Esophagus squamous epithelium (tissue), 5 donors: ENCODE measurements at regions not wholly inside any gene's neighbourhood (a gene's known extent, or its start where the extent isn't known, plus 50 kb on each side); places are given as distances from the start of the nearest gene placed in this dataset.

Experiments
- DNase-seq: peaks from one replicate; lab custom pipeline; 2025; lab: John Stamatoyannopoulos, UW
- H3K27ac ChIP-seq, 4 donors: fragments of 200-600 bp; sonication (generic); one replicate each; pipeline ENCODE4 v1.5.1; 2016 to 2019; ENCODE audit warnings: mild to moderate bottlenecking in 1 of 4
- H3K27me3 ChIP-seq, 4 donors: fragments of 200-600 bp; sonication (generic); 1 replicate in 3 of 4; 2 replicates in 1 of 4; pipeline versions ENCODE4 v1.5.1 to v1.6.0; 2017 to 2021; ENCODE audit warnings: antibody characterized with exemption in 1 of 4
- H3K36me3 ChIP-seq, 3 donors: fragments of 200-600 bp; sonication (generic); one replicate each; pipeline ENCODE4 v1.5.1; 2016 to 2019
- H3K4me1 ChIP-seq, 3 donors: fragments of 200-600 bp; sonication (generic); one replicate each; pipeline ENCODE4 v1.5.1; 2017 to 2019
- H3K4me3 ChIP-seq, 4 donors: fragments of 200-600 bp; sonication (generic); 1 replicate in 3 of 4; 2 replicates in 1 of 4; pipeline ENCODE4 v1.5.1; 2016 to 2019; ENCODE audit warnings: mild to moderate bottlenecking in 2 of 4, moderate library complexity in 1 of 4
- H3K9me3 ChIP-seq, 3 donors: fragments of 200-600 bp; sonication (generic); one replicate each; pipeline ENCODE4 v1.5.1; 2016 to 2019
- POLR2A ChIP-seq, 4 donors: fragments of 450-650 bp; IDR thresholded peaks; one replicate each; pipeline ENCODE4 v1.6.1; 2017; ENCODE audit warnings: antibody characterized with exemption in 4 of 4, mild to moderate bottlenecking in 4 of 4, moderate library complexity in 3 of 4
- WGBS, 2 donors: methylation state at CpG; one replicate each; pipeline ENCODE4 v1.1.5; 2018; 5-methylcytosine and 5-hydroxymethylcytosine counted together
- intact Hi-C: fragments of 100-400 bp; cut with DNase I; formaldehyde crosslinking; loops from one replicate; pipeline ENCODE4 v1.15.0; 2022
- TF ChIP-seq, protein P1 (sequence below), 6 experiments: fragments of 450-650 bp in 4 of 6; fragments of 200-600 bp in 2 of 6; sonication (generic) in 2 of 6; IDR thresholded peaks; one replicate each; pipeline ENCODE4 v1.5.1; 2016 to 2019; ENCODE audit warnings: antibody characterized with exemption in 6 of 6, mild to moderate bottlenecking in 4 of 6, moderate library complexity in 4 of 6
- donor health status: DM: yes; HTN: yes; CAD: no.

DNA sequence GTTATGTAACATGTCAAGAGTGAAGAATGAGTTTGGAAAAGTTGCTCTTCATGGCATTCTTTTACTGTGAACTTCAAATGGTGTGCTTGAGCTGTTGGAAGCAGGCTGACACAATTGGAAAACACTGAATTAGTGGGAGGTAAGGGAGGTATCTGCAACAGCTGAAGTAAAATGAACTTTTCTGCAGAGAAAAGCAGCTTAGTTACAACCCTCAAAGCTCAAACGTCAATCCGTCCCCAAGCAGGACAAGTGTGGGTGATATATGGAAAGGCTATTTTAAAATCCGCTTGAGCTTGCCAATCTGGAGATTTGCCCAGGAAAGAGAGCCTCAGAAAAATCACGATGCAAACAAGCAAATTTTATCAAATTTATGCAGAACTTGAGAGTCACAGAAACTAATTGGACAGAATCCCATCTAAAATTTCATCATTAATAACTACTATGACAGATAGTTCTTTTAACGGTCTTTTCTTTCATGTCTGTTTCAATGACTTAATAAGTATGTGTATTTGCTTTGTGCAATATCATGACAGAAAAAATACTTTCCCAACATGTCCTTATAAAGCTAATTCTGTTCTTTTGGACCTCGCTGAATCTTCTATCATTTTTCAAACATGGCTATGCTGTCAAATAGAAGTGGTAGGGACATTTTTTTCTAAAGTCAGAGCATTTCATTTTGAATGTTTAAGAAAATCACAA is 266.6 kb upstream of the SLITRK3 start:
- H3K4me3 ChIP-seq, result peak overlapping the region in 1 of 4 donors; percentile 32
- no peaks in the 10 kb centered on the region for H3K36me3 ChIP-seq
- DNase-seq, result no peak
- intact Hi-C loops, result no loop called here
- WGBS, 2 donors, result 19 to 24% methylated on average over 6 of the region's 6 CpGs
- no peaks in the 10 kb centered on the region for H3K27me3 ChIP-seq
- H3K27ac ChIP-seq, result peak overlapping the region in 3 of 4 donors; percentile 38 to 71 (median 65)
- no peaks in the 10 kb centered on the region for H3K9me3 ChIP-seq
- no peaks in the 10 kb centered on the region for H3K4me1 ChIP-seq
- TF ChIP-seq, protein P1, sequence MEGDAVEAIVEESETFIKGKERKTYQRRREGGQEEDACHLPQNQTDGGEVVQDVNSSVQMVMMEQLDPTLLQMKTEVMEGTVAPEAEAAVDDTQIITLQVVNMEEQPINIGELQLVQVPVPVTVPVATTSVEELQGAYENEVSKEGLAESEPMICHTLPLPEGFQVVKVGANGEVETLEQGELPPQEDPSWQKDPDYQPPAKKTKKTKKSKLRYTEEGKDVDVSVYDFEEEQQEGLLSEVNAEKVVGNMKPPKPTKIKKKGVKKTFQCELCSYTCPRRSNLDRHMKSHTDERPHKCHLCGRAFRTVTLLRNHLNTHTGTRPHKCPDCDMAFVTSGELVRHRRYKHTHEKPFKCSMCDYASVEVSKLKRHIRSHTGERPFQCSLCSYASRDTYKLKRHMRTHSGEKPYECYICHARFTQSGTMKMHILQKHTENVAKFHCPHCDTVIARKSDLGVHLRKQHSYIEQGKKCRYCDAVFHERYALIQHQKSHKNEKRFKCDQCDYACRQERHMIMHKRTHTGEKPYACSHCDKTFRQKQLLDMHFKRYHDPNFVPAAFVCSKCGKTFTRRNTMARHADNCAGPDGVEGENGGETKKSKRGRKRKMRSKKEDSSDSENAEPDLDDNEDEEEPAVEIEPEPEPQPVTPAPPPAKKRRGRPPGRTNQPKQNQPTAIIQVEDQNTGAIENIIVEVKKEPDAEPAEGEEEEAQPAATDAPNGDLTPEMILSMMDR (IDR thresholded peaks at IDR 0.05), result no peak
- no peak for TF ChIP-seq POLR2A (IDR thresholded peaks at IDR 0.05)

DNA sequence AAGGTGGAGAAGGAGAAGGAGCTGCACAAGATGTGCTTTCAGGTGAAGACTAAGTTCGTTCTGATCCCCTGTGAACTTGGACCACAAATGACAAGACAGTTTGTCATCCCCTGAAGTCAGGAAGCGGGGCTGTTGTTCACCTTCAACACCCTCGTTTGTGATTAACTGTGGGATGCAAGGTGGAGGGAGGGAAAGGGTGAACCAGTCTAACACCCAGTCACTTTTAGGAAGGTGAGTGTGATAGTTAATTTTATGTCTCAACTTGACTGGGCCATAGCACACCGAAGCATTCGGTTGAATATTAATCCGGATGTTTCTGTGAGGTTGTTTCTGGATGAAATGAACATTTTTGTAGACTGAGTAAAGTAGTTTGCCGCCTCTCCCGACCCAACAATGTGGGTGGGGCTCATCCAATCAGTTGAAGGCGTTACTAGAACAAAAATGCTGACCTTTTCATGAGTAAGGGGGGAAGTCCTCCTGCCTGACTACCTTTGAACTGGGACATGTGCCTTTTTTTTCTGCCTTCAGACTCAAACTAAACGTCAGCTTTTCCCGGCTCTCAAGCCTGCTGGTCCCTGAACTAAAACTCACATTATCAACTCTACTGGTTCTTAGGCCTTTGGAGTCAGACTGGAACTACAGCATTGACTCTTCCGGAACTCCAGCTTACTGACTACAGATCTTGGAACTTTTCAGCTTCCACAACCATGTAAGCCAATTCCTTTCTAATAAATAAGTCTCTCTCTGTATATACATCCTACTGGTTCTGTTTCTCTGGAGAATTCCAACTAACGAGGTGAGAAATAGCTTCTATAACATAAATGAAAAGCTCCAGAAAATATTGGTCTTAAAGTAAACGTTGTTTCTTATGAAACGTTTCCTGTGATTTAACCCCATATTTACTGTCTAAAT is 264.0 kb upstream of the SLITRK3 start:
- intact Hi-C loops, result no loop called here
- WGBS, 2 donors, result 61 to 63% methylated on average over 15 of the region's 15 CpGs

DNA sequence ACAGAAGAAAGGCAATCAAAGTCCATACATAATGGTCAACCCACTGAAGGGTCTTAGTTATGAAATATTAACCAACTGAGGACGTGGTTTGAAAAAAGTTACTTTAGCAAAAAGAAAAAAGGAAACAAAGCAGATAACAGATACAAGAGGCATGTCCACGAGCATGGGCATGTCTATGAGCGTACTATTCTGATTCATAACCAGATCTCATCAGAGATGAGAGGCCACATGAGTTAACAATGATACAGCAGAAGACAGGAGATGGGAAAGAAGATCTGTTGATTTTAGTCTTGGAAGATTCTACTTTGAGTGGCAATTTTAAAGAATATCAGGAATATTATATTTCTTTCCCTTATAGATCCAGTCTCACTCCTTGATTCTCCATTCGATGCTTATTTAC is 262.9 kb upstream of the SLITRK3 start:
- Histone ChIP-seq H3K4me3 (no peak overlapping the region), H3K36me3 (no peaks in the 10 kb centered on the region), H3K9me3 (peaks cover 0 to 3% (median 0%) of the 10 kb centered on the region in 3 donors), H3K4me1 (no peaks in the 10 kb centered on the region), H3K27ac (no peak overlapping the region), H3K27me3 (no peaks in the 10 kb centered on the region)
- intact Hi-C loops, result no loop called here
- TF ChIP-seq, protein P1 (IDR thresholded peaks at IDR 0.05), result no peak
- no peak for TF ChIP-seq POLR2A (IDR thresholded peaks at IDR 0.05)
- WGBS, 2 donors, result 52 to 53% methylated on average over 4 of the region's 4 CpGs
- no peak for DNase-seq

More for the DNA sequence above, 264.0 kb upstream of the SLITRK3 start:
- DNase-seq, result no peak
- H3K4me3 ChIP-seq, result no peak overlapping the region
- no peaks in the 10 kb centered on the region for H3K36me3 ChIP-seq
- no peaks in the 10 kb centered on the region for H3K9me3 ChIP-seq
- TF ChIP-seq POLR2A (IDR thresholded peaks at IDR 0.05), result no peak
- TF ChIP-seq, protein P1 (IDR thresholded peaks at IDR 0.05), result no peak
- H3K4me1 ChIP-seq, result no peaks in the 10 kb centered on the region
- H3K27ac ChIP-seq, result no peak overlapping the region
- no peaks in the 10 kb centered on the region for H3K27me3 ChIP-seq

DNA sequence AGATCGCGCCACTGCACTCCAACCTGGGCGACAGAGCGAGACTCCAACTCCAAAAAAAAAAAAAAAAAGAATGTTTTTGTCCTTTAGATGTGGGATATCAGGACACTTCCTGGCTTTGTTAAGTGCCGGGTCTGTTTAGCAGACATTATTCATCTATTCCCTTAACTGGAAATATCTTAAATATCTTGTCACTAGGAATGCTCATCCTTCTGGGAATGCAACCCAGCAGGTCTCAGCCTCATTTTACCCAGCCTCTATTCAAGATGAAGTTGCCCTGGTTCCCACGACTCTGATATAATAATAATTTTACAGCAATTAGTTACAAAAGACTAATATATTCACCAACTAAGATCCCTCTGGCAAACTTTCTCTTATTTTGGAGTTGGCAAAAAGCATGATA is 260.9 kb upstream of the SLITRK3 start:
- DNase-seq, result no peak
- Histone ChIP-seq H3K27me3 (no peaks in the 10 kb centered on the region), H3K9me3 (peaks cover 0 to 3% (median 0%) of the 10 kb centered on the region in 3 donors), H3K4me1 (no peaks in the 10 kb centered on the region), H3K36me3 (no peaks in the 10 kb centered on the region), H3K4me3 (no peak overlapping the region), H3K27ac (no peak overlapping the region)
- TF ChIP-seq, protein P1 (IDR thresholded peaks at IDR 0.05), result no peak
- TF ChIP-seq POLR2A (IDR thresholded peaks at IDR 0.05), result no peak
- WGBS, 2 donors, result 53 to 83% methylated on average over 2 to 6 of the region's 6 CpGs
- intact Hi-C loops, result no loop called here

DNA sequence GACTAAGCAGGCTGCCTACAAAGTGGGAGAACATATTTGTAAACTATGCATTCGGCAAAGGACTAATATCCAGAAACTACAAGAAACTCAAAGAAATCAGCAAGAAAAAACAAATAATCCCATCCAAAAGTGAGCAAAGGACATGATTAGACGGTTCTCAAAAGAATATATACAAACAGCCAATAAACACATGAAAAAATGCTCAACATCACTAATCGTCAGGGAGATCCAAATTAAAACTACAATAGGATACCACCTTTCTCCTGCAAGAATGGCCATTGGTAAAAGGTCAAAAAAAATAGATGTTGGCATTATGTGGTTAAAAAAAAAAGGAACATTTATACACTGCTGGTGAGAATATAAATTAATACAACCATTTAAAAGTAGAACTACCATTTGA is 259.6 kb upstream of the SLITRK3 start:
- no peak for DNase-seq
- H3K9me3 ChIP-seq, result peaks cover 0 to 3% (median 0%) of the 10 kb centered on the region in 3 donors
- H3K36me3 ChIP-seq, result no peaks in the 10 kb centered on the region
- no peak overlapping the region for H3K4me3 ChIP-seq
- WGBS, 2 donors, result 76 to 80% methylated on average over 3 of the region's 3 CpGs
- H3K4me1 ChIP-seq, result no peaks in the 10 kb centered on the region
- intact Hi-C loops, result no loop called here
- TF ChIP-seq POLR2A (IDR thresholded peaks at IDR 0.05), result no peak
- TF ChIP-seq, protein P1 (IDR thresholded peaks at IDR 0.05), result no peak
- H3K27me3 ChIP-seq, result no peaks in the 10 kb centered on the region
- H3K27ac ChIP-seq, result no peak overlapping the region
